HG02571 (cell line): ENCODE measurements at regions not wholly inside any gene's neighbourhood (a gene's known extent, or its start where the extent isn't known, plus 50 kb on each side); places are given as distances from the start of the nearest gene placed in this dataset.

Source experiments
- ATAC-seq: cut with Tn5 transposase; IDR thresholded peaks from one replicate; pipeline ENCODE4 v1.9.1; 2021; ENCODE audit warnings: mild to moderate bottlenecking, moderate library complexity; ENCODE audit not compliant: unreplicated experiment

DNA sequence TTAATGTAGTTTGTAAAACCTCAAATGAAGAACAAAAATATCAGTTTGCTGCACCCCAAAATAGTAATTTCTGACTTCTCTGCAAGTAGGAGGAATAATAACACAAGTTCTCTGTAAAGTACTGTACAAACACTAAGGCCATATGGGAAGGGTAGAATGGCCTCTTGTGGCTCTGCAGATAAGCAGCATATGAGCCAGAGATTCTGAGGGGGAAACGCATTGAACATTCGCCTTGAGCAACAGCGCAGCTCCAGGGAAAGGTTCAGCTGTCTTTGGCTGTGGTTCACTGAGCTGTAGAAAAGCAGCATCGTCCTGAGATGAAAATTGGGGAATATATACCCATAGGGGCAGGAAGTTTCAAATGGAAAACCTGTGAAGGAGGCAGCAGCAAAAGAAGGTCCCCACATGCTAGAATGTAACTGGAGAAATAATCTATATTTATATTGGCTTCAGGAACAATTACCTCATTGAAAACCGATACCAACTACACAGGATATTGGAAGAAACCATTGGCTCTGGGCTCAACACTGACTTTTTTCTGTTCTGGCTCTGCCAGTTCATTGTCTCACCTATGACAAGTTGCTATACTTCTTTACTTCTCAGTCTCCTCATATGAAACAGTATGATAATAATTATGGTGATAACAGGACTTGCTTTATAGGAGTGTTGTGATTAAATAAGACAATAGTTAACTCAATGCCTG is 357.6 kb upstream of the CPEB2 start:
- ATAC-seq, result no peak

DNA sequence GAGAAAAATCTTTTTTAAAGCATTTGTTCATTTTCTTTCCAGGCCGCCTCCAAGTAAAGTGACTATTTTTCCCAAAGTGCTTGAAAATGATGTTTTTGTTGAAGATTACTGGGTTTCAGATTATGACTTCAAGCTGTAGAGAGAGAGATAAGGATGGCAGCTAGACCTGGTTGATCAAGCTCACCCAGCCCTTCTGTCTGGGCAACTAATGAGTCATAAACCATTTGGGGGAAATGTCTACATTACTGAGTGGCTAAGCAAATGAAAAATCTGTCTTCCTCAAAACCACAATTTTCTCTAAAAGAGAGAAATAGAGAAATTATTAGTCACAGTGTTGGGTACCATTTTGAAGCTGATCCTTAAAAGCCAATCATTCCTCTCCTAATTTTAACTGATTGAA is 355.4 kb upstream of the CPEB2 start:
- no peak for ATAC-seq

GRCh38 chr4:14650127-14650526 is 352.2 kb upstream of the CPEB2 start:
- ATAC-seq, result no peak

DNA sequence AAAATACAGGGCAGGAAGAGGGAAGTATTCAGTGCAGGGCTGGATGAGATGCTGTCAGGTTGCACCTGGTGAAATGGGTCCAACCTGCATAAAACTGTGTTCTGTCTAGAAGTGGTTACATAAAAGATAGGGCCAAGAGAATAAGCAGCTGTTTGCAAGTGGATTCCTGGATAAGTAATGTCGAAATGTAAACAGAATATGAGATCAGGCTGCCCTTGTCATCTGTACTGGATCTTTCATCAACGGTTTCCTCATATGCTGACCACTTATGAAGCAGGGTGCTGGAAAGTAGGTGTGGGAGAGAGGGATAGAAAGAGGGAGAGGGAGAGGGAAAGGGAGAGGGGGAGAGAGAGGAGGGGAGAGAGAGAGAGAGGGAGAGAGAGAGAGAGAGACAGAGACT is 349.8 kb upstream of the CPEB2 start:
- ATAC-seq, result no peak

DNA sequence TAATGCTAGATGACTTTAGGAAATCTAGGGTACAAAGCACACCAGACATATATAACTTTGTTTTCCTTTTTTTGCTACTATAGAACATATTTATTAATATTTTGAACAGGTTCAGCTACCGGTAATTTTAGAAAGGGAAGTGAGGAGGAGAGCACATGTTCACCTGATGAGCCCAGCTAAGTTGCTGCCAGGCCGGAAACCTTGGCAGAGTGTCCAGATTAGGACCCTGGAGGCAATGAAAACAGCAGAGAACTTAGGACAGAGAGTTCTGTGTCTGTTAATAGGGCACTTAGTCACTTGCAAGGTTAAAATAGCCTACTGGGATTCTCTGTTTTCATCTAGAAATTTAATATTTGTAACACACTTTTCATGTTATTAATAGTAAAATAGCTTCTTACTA is 348.9 kb upstream of the CPEB2 start:
- ATAC-seq, result no peak

DNA sequence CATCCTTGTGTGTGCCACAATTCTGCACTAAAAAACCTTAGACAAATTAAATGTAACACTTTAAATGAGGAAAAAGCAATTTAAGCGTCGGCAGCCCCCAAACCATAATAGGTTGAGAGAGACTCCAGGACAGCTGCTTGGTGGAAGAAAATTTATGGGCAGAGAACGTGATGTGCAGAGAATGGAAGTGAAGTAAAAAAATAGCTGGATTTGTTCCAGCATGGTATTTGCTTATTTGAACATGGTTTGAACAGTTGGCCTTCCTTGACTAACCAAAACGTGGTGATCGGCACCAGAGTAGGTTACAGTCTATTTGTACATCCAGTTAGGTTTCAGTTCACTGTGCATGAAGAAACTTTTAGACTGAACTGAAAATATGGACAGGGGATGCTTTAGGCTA is 343.0 kb upstream of the CPEB2 start:
- ATAC-seq, result no peak

GRCh38 chr4:14667624-14668151 is 334.6 kb upstream of the CPEB2 start:
- ATAC-seq, result no peak

DNA sequence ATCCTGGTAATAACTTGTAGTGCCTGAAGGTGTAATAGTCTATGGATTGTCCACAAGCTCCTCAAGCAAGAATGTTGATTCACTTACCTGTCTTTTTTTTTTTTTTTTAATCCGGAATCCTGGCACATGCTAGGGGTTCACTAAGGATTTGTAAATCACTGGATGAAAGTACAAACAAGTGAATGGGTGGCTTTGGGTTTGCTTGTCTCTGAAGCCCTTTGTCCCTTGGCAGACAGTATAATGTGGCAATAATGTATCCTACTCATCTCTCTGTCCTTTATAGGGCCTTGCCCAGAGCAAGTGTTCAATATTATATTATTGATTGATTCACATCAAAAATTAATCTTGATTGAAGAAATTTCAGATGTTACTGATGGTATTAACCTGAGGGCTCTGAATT is 334.0 kb upstream of the CPEB2 start:
- ATAC-seq, result no peak

DNA sequence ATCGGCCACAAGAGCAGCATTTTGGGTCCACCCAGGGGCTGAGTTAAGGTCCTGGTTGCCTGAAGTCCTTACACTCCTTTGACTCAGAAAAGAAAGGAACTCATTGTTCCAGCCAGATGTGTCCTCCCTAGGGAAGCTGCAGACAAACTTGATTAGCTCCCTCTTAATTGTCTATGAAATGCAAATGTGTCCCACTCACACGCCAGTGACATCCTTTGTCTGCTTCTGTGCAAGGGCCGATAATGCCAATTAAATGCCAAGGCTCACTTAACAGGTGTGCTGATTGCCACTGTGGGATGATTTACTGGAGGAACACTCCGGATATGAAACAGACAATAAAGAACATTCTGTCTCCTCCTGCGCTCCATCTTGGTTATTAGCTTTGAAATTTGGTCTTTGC is 332.9 kb upstream of the CPEB2 start:
- ATAC-seq, result no peak

DNA sequence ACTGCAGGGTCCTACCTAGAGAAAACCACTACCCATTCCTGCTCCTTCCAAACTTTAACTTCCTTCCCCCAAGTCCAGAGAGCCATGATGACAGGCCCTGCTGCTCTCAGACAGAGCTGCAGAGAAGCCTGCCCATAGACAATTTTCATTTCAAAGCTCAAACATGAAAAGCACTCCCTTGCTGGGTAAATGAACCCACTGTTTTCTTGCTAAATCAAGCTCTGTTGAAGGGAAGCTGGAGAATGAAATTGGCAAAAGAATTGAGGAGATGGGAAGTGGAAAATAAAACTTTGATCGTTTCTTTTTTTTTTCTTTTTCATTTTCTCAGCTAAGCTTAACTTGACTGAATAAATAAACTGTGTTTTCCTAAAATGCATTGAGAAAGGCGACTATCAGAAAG is 331.1 kb upstream of the CPEB2 start:
- ATAC-seq, result no peak

- ATAC-seq, result no peak
Measured at GRCh38 chr4:14675279-14675985, 326.8 kb upstream of the CPEB2 start.

- ATAC-seq, result no peak
Measured at GRCh38 chr4:14679906-14680305, 322.4 kb upstream of the CPEB2 start.

- no peak for ATAC-seq
Measured at GRCh38 chr4:14681330-14681729, 321.0 kb upstream of the CPEB2 start.

DNA sequence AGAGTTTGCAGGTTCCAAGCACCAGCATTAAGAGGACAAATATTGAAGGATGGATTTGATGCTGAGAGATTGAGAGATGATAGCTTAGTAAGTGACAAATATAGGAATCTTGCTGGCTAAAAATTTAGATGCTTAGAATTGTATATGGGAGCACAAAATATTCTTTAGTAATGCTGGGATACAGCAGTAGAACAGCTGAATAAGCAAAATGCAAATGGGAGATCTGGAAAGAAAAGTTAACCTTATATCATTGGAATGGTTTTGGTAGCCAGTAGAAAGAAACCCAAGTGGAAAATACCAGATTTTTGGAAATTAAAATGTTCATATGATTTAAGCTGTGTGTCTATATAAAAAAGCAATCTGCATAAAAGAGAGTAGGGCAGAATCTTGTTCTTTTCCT is 308.6 kb upstream of the CPEB2 start:
- no peak for ATAC-seq

DNA sequence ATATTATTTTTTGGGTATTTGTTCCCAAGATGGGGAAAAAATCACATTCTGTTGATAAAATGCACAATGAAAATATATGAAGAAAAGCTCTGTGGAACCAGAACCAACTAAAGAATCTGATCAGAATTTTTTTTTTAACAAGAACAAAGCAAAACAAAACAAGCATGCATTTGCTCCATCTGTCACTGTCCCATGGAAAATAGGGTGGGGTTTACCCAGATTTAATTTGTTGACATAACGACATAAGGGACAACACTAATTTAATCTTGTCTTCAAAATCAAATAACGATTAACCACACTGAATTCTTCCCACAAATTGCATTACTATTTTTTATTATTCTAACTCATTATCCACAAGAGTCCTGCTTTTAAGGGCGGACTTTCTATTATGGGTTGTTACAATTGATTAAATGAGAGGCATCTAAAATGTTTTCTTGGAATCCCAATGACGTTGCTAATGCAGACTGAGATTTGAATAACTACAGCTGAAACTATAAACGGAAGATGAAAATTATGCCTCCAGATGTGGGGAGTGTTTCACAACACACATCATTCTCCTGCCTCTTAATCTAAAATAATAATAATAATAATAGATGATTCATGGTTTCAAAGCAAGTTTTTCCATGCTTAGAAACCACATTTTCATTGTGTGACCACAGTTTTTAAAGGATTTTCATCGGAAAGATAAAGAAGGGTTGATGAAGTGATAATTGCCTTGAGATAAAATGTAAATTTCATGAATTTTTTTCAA is 307.0 kb upstream of the CPEB2 start:
- no peak for ATAC-seq

- no peak for ATAC-seq
Measured at GRCh38 chr4:14700083-14700482, 302.2 kb upstream of the CPEB2 start.

DNA sequence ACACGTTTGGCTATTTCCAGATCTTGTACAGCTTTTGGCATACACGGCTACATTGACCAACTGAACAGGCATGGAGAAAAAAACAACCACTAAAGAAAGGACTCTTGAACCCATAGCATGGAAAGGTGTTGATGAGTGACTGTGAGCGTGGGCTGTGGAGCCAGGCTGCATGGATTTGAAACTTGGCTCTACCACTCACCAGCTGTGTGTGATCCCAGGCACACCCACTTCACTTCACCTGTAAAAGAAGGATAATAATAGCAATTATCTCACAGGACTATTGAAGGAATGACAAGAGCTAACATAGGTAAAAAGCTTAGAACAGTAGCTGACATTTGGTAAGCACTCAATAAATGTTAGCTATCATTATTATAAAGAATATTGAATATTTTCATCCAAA is 301.7 kb upstream of the CPEB2 start:
- ATAC-seq, result no peak

GRCh38 chr4:14701389-14701788 is 300.9 kb upstream of the CPEB2 start:
- ATAC-seq, result no peak

- ATAC-seq, result no peak
Measured at GRCh38 chr4:14701896-14702295, 300.4 kb upstream of the CPEB2 start.

DNA sequence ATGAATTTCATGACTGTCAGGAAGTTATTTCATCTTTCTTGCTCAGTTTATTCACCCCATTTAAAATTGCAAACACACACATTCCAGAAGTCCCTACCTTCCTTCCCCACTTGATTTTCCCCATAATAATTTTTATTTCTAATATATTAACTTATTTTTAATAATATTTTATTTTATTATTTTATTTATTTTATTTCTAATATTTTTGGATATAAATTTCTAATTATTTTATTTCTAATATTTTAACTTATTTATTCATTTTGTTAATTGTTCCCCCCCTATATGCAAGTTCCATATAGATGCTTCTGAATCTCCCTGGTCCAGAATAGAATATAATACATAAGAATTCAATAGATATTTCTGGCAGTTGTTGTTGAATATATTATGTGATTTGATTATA is 293.7 kb upstream of the CPEB2 start:
- ATAC-seq, result no peak

- ATAC-seq, result no peak
Measured at GRCh38 chr4:14711259-14711658, 291.0 kb upstream of the CPEB2 start.

DNA sequence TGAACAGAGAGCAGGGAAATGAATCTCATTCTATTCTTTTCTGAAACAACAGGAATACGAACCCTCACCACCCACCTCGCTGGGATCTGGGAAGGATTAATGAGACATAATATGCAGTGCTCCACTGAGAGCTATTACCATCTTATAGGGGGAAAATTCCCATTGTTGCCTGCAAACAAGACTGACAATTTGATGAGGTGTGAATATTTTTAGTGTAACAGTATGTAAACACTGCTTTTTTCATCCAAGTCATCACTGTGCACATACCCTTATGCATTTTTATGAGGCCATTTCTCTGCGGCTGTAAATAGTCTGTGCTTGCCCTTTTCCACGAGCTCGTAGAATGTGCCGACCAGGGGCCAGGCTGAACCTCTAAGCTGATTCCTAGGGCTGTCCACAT is 285.6 kb upstream of the CPEB2 start:
- ATAC-seq, result no peak
